GM11168 (cell line): ENCODE measurements at regions not wholly inside any gene's neighbourhood (a gene's known extent, or its start where the extent isn't known, plus 50 kb on each side); places are given as distances from the start of the nearest gene placed in this dataset.

Source experiments
- in situ Hi-C: fragments of 300-500 bp; cut with MboI; formaldehyde crosslinking; loops from one replicate; pipeline ENCODE4 v1.12.0; 2022; ENCODE audit warnings: low sequenced_read_pairs; ENCODE audit not compliant: unreplicated experiment

DNA sequence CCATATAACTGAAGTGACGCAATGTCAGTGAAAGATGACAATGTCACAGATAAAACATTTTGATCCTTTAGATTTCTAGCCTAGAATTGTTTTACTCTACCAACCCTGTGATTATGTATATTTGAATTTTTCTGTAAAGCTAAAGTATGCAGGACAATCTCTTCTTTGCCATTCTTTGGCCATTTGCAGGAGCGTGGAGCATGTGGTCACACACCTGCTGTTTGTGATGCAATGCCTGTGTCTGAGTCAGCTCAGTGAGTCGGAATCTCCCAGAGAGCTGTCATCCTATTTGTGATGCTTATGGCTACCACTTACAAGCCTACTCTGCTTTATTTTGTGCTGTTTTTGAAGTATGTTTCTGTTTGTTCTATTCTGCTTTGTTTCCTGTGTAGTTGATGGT, 214.5 kb downstream of the NAF1 start:
- in situ Hi-C loops = no loop called here

DNA sequence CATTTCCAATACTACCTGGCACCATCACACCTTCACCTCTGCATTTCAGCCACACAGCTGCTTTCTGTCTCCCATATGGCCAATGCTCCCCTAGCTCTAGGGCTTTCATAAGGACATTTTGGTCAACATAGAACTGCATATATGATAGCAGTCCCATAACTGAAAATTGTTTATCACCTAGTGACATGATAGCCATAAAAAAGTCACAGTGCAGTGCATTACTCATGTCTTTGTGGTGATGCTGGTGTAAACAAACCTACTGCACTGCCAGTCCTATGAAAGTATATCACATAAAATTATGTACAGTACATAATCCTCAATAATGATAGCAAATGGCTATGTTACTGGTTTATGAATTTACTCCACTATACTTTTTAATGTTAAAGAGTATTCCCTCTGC, 221.0 kb downstream of the NAF1 start:
- in situ Hi-C loops = no loop called here

DNA sequence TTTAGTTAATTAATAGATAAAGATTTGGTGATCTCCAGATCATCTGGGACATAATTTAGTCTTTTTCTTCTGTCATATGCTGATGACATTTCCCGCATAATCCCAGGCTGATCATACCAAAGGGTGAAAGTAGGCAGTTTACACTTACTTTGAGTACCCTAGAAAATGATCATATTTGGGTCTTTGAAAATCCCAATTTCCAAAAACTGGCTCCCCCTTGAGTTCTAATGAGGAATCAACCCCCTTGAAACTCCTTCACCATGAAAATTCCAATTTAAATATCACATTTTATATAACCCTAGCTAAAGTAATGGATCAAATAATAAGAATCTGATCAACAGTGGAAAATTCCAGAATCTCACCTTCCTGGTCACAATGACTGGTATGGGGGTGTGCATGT, 223.4 kb downstream of the NAF1 start:
- in situ Hi-C loops = no loop called here

DNA sequence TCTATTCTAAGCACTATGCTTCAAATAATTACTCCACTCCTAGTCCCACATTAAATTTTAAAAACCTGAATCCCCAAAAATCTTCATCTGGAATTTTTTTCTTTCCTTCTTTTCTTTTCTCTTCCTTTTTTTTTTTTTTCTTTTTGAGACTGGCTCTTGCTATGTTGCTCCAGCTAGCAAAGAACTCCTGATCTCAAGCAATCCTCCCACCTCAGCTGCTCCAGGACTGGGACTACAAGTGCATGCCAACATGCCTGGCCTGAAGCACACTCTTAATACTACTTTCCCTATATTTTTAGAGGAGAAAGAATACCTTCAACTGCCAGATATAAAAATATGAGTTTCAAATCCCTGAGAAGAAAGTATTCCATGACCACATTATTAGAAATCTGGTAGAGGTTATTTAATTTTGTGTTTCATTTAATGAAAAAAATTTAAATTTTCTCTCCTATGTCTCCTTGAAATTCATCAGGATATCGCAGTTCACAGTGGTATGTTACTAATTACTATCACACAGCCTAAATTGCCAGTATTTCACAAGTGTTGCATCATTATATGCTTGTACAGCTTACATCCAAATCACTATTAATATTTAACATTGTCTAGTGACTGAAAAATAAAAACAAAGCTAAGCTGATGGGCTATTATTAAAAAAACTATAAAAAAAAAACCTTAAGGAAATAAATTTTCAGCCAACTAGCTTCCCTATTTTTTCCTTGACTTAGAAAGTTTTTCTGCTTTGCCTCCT, 227.8 kb downstream of the NAF1 start:
- in situ Hi-C loops = no loop called here

DNA sequence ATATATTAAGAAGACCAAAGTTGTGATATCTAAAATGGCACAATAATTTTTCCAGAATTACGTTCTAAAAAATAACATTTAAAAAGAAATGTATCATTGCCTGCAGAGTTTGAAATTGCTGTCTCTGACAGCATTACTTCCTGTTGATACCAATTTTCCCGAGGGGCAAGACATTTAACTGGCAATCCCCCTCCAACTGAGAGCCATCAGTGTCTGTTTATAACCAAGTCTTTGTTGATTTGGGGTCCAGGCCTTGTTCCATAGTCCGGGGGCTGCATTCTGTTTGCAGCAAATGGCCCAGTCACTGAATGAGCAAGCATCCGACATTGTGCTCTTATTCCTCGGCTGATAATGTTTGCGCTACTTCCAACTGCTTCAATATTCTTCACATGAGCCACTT, 231.5 kb downstream of the NAF1 start:
- in situ Hi-C loops = no loop called here

DNA sequence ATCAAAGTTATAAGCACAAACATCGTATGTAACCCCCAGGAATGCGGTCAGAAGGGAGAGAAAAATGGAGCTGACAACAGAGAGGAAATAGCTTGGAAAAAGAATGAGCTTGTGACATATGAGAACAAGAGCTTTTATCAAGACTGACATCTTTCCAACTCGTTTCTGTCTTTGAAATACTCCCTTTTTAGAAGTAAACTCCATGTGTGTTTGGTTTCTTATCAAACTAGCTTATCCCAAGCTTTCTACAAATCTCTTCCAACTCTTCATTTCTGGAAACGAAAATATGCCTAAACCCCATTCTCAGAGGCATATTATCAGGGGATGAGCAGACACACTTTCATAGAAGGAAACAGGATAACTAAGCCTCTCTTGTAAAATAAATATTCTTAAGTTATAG, 235.4 kb downstream of the NAF1 start:
- in situ Hi-C loops = no loop called here

DNA sequence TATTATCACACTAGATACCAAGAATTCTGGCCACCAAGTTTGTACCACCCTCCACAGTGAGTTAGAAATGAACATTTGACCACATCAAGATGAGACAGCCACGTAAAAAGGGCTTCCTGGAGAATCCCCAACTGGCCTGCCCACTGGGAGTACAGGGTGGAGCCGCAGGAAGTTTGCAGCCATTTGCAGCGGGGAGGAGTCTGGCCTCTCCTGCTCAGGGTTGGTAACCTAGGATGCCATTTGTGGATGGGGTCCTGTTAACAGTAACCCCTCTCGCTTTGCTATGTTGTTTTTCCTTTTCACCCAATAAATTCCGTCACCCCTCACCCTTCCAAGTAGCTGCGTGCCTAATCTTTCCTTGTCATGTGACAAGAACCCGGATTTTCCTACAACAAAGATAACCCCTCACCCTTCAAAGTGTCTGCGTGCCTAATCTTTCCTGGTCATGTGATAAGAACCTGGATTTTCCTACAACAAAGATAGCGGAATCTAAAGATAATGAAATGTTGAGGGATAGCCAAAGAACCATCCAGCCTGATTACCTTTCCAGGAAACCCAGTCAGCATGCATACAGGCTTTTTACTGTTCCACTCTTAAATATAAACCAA, 245.4 kb downstream of the NAF1 start:
- in situ Hi-C loops = no loop called here

DNA sequence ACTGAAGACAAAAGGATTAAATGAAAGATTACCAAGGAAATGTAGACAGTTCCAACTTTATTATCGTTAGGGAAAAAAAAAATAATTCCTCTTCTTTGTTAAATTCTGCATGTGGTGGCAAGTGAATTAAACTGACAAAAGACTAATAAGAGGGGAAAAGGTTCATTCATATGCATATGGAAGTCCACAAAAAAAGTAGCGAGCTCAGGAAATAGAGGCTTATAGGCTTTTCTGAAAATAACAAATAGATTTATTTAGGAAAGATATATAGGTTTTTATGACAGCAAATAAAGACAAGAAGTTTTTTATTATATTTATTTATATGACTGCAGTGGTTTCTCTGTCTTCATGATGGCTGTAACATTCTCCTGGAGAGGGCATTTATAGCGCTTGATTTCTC, 246.0 kb downstream of the NAF1 start:
- in situ Hi-C loops = no loop called here

DNA sequence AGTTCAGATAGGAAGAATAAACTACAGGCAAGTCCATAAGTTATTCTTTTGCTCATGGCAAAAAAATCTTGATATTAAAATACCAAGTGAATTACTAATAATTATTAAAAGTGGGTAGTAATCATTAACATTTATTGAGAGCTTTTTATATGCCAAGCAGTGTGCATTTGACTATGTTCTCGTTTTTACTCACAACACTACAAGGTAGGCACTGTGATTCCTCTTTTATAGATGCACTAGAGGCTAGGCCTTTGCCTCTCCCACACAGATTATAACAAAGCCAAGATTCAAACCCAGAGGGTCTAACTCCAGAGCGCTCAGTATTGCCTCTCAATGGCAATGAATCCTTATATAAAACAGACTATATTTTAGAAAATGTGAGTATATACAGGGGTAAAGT, 254.2 kb downstream of the NAF1 start:
- in situ Hi-C loops = no loop called here

DNA sequence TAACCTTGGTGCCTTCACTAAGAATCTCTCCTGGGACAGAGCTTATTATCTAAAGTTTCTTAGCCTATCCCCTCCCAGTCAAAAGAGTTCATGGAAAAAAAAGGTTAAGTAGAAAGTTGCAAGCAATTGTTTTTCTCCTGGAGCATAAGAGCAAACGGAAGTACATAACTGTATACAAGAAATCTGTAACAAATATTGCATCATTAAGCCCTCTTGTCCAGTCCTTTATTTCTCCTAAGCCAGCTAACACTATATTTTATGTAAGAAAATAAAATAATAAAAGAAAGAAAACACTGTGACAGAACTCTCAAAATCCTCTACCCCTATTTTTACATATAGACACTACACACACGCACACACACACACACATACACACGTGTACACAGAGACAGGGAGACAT, 255.3 kb downstream of the NAF1 start:
- in situ Hi-C loops = no loop called here

DNA sequence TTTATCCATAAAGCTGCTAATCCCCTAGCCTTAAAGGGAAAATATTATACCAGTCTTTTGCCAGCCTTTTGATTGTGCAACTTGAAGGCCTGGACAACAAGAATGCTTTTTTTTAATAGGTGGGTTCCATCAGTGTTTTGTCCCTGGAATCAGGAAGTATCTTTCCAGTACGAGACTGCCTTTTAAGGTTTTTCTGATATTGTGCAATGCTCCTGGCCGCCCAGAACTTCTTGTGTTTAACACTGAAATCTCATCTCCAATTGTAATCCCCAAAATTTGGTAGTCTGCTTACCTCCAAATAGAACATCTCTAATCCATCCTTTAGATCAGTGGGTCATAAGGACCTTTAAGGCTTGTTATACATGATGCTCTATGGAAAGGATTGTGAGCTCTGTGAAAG, 256.7 kb downstream of the NAF1 start:
- in situ Hi-C loops = no loop called here

DNA sequence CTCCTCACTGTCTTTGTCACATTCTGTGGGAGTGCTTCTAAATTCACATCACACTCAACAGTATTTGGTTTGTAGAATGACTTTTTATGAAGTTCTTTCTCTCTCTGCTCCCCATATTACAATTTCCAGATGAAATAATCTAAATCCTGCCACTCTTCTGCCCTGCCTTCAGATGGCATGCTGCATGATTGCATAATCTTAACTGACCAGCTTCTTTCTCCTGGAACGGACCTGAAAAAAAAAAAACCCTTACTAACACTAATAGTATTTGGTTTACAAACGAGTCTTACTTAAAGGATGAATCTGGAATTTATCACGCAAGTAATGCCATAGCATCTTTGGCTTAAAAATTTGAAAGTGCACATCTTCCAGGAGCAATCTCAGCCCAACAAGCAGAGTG, 272.3 kb downstream of the NAF1 start:
- in situ Hi-C loops = no loop called here

DNA sequence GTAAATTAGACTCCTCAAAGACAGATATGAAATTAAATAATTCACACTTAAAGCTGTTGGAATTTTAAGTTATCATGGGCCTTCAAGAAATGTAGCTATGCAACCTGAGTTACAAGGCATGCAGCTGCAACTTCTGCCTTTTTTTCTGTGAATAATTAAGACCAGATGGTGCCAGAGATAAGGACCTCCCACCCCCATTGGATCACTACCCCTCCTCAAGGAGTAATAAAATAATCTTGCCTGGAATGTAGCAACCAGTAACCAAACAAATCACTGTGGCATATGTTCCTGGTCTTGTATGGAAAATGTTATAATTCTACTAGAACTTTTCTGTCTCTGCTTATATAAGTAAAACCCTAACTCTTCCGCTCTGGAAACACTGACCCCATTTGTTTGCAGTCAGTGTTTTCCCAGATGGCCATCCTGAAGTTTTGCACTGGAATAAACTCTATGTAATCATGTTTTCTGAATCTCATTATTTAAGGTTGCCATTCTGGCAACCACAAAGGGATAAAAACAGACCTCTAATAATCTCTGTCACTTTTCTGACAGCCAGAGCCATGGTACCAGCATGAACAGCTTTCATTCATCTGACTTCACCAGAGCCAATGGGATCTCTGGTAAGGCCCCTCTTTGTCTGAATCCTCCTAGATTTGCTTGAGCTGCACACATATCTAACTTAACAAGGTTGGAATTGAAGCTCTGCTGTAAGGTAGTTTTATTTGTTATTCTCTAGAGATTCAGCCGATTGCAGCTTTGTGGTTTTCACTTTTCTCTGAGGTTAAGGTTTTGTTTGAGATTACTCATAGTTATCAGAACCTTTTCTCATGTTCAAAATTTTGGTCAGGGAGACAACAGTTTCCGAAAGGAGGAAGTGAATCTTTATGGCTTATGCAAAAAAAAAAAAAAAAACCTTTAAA, 274.6 kb downstream of the NAF1 start:
- in situ Hi-C loops = no loop called here

DNA sequence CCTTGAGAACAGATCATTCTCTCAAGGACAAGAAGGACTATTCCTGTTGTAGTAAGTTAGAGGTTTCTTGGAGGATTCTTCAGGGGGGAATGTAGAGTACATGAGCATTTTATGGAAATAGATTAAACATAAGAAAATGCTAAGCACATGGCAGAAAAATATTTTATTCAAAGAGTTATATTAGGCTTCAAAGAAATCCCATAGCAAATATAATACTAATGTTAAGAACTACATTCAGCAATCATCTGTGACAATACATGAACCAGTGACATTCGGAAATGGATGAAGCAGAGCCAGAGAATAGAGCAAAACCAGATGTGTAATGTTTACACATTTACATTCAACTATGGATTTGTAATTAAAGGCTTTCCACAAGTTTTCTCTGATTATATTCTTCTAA, 288.6 kb downstream of the NAF1 start:
- in situ Hi-C loops = no loop called here

DNA sequence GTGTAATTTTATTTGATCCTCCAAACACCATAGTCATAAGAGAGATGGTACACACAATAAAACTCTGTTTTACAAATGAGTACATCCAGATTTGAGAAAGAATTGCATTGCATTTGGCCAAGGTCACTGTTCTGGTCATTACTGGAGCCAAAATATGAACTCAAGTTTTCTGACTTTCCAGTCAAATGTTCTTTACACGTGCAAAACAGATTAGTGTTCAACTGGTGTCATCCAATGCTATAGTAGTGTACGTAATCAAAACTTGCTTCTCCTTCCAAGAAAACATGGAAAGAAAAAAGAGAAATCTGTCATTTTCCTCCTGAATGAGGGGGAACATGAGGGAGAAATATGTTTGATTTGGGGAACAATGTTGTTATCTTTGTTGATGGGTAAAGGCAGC, 291.9 kb downstream of the NAF1 start:
- in situ Hi-C loops = no loop called here

DNA sequence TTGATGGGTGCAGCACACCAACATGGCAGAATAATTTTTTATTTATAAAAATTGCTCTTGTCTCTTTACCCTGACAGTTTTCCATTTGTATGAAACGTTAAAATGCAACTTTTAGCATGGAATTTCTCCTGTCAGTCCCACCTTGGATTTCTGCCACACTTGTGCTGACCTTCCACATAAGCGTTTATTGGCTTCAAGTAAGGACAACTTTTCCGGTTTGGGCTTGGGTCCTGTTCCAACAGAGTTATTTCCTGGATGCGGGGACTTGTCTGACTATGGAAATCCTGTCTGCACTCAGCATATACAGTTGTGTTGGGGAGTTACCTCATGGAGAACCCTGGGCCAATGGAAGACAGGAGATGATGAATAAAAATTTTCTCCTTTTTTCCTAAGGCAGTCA, 294.7 kb downstream of the NAF1 start:
- in situ Hi-C loops = no loop called here

DNA sequence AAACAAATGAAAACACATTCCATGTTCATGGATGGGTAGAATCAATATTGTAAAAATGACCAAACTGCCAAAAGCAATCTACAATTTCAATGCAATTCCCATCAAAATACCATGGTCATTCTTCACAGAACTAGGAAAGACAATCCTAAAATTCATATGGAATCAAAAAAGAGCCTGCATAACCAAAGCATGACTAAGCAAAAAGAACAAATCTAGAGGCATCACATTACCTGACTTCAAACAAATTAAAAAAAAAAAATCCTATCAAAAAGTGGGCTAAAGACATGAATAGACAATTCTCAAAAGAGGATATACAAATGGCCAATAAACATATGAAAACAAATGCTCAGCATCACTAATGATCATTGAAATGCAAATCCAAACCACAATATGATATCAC, 297.5 kb downstream of the NAF1 start:
- in situ Hi-C loops = no loop called here

DNA sequence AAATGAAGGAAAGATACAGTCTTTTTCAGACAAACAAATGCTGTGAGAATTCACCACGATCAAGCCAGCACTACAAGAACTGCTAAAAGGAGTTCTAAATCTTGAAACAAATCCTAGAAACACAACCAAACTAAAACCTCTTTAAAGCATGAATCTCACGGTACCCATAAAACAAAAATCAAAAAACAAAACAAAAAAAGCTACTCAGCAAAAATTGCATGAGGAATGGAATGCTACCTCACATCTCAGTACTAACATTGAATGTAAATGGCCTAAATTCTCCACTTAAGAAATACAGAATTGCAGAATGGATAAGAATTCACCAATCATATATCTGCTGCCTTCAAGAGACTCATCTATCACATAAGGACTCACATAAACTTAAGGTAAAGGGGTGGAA, 300.1 kb downstream of the NAF1 start:
- in situ Hi-C loops = no loop called here

DNA sequence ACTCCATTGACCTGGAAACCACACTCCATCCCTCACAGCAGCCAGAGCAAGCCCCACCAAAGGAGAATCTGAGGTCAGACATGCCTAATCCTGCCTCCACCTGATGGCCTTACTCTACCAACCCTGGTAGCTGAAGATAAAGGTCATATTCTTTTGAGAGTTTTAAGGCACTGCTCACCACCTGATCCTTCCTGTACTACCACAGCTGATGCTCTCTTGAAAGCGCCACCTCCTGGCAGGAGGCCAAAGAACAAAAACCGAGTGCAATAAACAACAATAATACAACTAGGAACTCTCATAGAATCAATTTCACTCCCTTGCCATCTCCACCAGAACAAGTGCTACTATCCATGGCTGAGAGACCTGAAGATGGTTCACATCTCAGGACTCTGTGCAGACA, 301.6 kb downstream of the NAF1 start:
- in situ Hi-C loops = no loop called here

DNA sequence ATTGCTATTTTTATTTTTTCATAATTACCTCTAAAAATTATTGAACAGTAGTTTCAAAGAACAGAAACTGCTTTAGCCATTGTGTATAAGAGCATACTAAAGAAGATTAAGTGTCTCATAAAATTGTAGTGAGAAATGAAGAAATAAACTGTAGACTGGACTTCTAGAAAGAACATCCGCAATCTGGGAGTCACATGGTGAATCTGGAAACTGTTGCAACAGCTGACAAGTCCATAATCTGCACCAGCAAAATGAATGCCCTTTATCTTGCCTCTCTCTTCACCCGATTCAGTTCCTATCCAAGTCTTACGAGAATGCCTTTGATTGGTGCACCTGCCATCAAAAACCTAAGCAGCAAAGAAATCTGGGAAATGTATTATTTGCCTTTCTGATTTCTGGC, 312.9 kb downstream of the NAF1 start:
- in situ Hi-C loops = no loop called here

DNA sequence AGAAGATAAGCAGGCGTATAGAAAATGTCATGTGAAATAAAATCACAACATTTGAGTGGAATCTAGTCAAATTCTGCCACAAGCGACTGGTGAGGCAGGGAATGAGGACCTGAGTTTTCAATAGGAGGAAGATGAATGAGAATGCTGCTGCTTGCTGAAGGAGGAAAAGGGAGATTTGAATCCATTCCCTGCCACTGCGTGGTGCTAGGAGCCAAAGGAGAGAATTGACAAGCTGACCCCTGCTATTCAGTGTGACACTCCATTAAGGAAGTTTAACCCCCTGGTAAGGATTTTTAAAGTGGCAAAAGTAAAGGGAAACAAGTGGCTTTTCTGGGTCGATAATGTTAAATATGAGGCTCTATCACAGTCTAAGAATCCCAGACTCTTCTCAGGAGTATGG, 314.0 kb downstream of the NAF1 start:
- in situ Hi-C loops = no loop called here
